ENCODE measurements at regions not wholly inside any gene's neighbourhood (a gene's known extent, or its start where the extent isn't known, plus 50 kb on each side); places are given as distances from the start of the nearest gene placed in this dataset.

- DNase-seq = no peak
These were observed 55.2 kb upstream of the FRMD4A start for GRCh38 chr10:14385596-14386593.

- no peak for DNase-seq
These were observed 54.2 kb upstream of the FRMD4A start for GRCh38 chr10:14384915-14385314.

- no peak for DNase-seq
These were observed 53.5 kb upstream of the FRMD4A start for GRCh38 chr10:14384116-14384730.

- no peak for DNase-seq
These were observed 52.5 kb upstream of the FRMD4A start for GRCh38 chr10:14383266-14383665.

- no peak for DNase-seq
These were observed 51.8 kb upstream of the FRMD4A start for GRCh38 chr10:14382531-14382930.

- no peak for DNase-seq
These were observed 51.3 kb upstream of the FRMD4A start for GRCh38 chr10:14382022-14382421.

- DNase-seq = no peak
These were observed 50.8 kb upstream of the FRMD4A start for GRCh38 chr10:14381475-14381874.

GRCh38 chr10:14380746-14381145, 50.0 kb upstream of the FRMD4A start:
- no peak for DNase-seq

Measured in NCI-H446 treated with DMSO at 0.1 percent for 48 hours (cell line).